Left hindlimb (tissue), 1 donor: ENCODE measurements at regions not wholly inside any gene's neighbourhood (a gene's known extent, or its start where the extent isn't known, plus 50 kb on each side); places are given as distances from the start of the nearest gene placed in this dataset.

Experiments
- DNase-seq: peaks from one replicate; pipeline ENCODE4 v3.0.0-alpha.2; 2018

DNA sequence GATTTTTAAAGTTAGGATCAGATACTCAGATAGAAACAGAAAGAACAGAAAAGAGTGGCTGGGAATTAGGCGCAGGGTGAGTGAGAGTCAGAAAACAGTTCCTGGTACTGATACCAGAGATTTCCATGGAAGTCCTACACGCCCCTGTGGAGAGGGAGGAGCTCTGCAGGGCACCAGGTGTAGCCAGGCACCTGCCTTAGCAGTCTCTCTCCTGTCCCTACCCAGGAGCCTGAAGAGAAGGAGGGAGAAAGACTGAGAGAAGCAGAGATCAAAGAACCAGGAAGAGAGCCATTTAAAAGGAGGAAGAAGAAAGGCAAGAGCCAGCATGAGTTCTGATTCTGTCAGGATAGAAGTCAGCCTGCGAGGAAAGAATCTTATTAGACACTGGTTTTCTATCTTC, 65.0 kb downstream of the CBLN1 start:
- DNase-seq = no peak

GRCh38 chr16:49213594-49213993, 68.0 kb downstream of the CBLN1 start:
- no peak for DNase-seq

- no peak for DNase-seq
These were observed 77.4 kb downstream of the CBLN1 start for GRCh38 chr16:49204191-49204590.

GRCh38 chr16:49203361-49203760, 78.3 kb downstream of the CBLN1 start:
- DNase-seq = no peak

- no peak for DNase-seq
These were observed 80.5 kb downstream of the CBLN1 start for GRCh38 chr16:49201118-49201517.

- no peak for DNase-seq
These were observed 81.3 kb downstream of the CBLN1 start for GRCh38 chr16:49200223-49200820.

DNA sequence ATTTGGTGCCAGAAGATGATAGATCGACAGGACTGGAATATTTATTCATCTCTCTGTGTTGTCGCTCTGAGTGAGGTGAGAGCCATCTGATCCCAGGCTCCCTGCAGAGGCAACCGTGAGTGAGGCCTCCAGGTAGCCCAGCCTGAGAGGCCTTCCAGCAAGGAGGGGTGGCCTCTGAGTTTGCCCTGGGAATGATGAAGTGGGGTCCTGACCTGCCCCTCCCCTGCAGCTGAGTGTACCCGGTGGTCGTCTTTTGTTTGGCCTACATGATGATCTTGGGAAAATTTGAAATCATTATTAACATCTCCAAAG, 86.4 kb downstream of the CBLN1 start:
- DNase-seq = no peak

DNA sequence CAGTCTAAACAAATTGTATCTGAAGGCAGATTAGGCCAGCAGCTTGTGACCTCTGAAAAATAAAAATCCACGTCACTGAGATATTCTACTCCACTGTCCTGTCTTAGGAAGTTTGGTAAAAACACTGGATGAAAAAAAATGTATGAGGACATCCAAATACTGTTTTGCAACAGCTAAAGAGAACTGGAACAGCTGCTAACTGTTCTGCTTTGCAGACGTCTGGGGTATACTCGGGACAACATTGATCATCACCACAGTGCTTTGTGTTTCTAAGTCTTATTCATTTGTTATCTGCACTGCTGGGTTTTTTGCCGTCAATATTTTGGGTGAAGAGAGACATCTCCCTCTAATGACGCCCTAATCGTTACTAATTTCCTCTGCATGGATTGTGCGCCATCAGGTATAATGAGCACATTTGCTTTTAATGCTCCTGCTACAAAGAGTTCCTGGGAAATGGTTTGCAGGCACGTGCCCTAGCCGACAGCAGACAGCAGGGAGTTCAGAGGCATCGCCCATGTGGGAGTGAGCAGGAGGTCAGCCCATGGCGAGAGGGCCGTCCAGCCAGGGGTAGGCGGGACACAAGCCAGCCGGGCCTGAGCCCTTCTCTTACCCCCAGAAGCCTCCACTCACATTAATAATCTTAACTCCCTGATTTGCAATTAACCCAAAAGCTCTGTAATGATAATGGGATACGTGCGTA, 87.0 kb downstream of the CBLN1 start:
- no peak for DNase-seq

DNA sequence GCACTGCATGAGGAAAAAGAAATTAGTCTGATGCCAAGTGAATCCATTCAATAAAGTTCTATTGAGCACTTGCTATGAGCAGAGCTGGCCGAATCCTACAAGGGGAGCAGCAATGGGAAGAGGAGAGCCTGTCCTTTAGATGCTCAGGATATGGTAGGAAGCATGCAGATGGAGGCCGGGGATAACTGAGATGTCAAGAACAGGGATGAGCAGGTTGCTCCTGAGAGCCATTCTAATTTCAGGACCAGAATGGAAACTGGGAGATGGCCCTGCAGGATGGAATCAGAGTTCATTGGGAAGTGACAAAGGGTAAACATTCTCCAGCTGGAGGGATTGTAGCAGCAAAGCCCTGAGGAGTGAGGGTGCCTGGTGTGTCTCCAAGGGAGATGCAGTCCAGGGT, 88.0 kb downstream of the CBLN1 start:
- DNase-seq = no peak

DNA sequence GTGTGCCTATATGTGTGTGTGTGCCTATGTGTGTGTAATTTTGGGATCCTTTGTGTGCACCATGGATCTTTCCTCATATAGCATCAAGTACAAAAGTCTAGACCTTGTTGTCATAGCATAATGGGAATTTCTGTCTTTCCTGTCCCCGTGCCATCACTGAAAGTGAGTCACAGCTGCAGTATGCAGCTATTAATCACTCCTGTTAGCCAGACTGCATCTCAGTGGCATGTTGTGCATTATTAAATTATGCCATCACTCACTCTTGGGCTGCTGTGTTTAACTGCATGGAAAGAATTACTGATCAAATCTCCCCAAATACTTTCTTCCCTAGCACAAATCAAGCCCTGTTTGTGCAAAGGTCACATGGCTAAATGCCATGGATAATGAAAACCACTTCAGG, 92.4 kb downstream of the CBLN1 start:
- no peak for DNase-seq

GRCh38 chr16:49183911-49184310, 97.7 kb downstream of the CBLN1 start:
- DNase-seq = no peak

DNA sequence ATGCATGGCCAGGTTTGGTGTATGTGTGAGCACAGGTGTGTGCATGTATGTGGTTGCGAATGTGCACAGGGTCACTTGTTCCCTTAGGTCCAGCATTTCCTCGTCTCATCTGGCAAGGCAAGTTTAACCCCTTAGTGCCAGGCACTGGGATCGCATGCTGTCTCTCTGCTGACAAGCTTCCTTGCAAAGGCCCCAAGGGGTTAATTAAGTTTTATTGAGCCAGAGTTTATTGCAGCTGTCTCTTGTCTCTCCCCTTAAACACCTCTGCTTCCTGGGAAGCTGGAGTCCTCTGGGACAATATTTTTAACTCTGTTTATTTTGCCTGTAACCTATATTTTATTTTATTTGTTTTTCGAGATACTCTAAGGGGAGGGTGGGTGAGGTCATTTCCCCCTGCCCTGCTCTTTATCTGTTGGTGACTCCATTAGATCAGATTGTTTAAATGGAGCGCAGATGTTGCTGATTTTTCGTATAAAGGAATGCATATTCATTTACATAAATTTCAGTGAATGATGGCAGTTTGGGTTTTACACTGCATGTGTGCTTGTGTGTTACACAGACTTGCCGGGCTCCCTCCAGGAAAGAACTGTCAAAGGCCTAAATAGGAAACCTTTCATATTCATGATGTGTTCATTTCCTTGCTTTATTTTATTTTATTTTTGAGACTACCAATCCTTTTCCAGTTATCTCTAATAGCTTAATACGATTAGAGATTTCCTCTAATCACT, 99.7 kb downstream of the CBLN1 start:
- DNase-seq = no peak

- no peak for DNase-seq
These were observed 101.8 kb downstream of the CBLN1 start for GRCh38 chr16:49179714-49180330.

DNA sequence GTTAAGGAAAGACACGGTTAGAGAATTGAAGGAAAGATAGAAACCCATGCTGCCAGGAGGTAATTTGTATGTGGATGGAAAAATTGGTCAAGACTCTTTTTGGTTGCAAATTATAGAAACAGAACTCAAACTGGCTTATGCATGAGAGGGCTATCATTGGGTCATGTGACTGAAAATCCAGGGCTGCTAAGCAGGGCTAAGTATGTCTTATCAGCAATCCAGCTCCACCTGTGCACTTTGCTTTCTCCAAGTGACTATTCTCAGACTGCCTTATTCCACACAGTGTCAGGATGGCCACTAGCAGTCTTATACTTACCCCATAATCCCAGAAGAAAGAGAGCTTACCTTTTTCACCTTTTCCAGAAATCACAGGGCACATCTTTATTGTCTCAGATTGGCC, 113.5 kb downstream of the CBLN1 start:
- no peak for DNase-seq

- no peak for DNase-seq
These were observed 116.6 kb downstream of the CBLN1 start for GRCh38 chr16:49165025-49165424.

DNA sequence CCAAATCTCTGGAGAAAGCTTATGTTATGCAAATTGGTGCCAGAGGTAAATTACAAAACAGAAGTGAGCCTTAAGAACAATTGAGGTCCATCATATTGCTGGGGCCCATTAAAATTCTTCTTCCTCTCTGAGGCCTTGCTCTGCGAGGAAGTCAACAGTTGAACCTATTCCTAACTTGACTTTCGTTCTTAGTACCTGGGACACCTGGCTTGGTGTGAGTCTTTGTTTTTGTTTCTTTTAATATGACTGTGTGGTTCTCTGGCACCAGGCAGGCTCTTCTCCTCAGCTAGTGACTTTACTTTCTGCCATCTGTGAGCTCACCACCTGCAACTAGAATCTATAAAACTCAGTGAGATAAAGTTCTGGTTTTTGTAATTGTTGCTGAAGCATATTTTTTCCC, 120.4 kb downstream of the CBLN1 start:
- no peak for DNase-seq

GRCh38 chr16:49158029-49158642, 123.5 kb downstream of the CBLN1 start:
- DNase-seq = no peak

GRCh38 chr16:49150341-49150740, 131.3 kb downstream of the CBLN1 start:
- no peak for DNase-seq

- no peak for DNase-seq
These were observed 133.2 kb downstream of the CBLN1 start for GRCh38 chr16:49148410-49148809.

- DNase-seq = no peak
These were observed 141.0 kb downstream of the CBLN1 start for GRCh38 chr16:49140618-49141017.

- DNase-seq = no peak
These were observed 151.2 kb downstream of the CBLN1 start for GRCh38 chr16:49130397-49130796.

DNA sequence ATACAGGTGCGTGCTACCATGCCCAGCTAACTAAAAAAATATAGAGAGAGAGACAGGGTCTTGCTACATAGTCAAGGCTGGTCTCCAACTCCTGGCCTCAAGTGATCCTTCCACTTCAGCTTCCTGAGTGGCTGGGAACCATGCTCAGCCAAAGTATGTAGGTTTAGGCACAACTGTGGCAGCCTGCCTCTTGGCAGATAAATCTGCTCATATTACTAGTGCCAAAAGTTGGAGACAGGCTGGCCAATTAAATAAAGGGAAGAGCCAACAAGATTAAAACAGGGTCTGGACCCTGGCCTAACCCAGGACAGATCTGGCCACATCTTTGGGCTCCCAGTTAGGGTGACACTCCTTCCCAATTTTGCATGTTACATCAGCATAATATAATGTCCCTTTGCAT, 151.7 kb downstream of the CBLN1 start:
- no peak for DNase-seq

DNA sequence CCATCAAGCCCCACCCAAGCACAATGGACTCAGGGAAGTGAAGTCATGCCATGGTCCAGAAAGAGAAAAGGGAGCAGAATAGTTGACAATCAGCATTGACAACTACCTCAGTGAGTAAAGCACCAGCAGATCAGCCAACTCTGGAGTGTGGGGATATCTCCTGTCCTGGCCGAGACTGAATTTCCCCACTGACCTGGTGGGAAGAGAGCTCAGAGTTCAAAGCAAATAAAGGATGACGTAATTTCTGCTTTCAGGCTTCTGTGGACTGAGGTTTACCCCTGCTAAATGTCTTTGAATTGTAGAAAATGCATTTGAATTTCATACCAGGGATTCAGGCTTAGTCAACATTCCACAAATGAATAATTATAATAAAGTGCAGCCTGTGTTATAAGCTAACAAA, 152.9 kb downstream of the CBLN1 start:
- no peak for DNase-seq

DNA sequence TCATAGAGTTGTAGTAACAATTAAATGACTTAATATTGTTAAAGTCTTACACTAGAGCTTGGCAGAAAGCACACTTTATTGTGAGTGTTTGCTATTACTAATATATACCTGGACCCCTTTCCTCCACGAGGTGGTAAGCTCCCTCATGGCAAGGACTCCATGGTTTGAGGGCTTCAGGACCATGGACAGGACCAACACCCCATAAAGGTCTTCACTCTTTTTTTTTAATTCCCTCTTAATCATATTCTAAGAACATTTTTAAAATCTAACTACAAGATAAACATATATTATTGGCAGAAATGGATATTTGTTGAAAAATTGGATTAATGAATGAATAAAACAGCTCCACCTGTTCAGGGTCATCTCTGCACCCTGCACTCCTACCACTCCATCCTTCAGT, 154.5 kb downstream of the CBLN1 start:
- DNase-seq = no peak
